Prostate gland (tissue), 2 donors: ENCODE measurements at regions not wholly inside any gene's neighbourhood (a gene's known extent, or its start where the extent isn't known, plus 50 kb on each side); places are given as distances from the start of the nearest gene placed in this dataset.

Source experiments
- POLR2A ChIP-seq: fragments of 450-650 bp; IDR thresholded peaks from one replicate; pipeline ENCODE4 v1.6.1; 2016; ENCODE audit warnings: antibody characterized with exemption, mild to moderate bottlenecking
- TF ChIP-seq, protein P1 (sequence below), 4 experiments: fragments of 200-600 bp in 2 of 4; fragments of 450-650 bp in 2 of 4; sonication (generic) in 2 of 4; IDR thresholded peaks; 1 replicate in 3 of 4; 2 replicates in 1 of 4; pipeline ENCODE4 v1.5.1; 2016 to 2019; ENCODE audit warnings: antibody characterized with exemption in 4 of 4, mild to moderate bottlenecking in 2 of 4, moderate library complexity in 2 of 4

DNA sequence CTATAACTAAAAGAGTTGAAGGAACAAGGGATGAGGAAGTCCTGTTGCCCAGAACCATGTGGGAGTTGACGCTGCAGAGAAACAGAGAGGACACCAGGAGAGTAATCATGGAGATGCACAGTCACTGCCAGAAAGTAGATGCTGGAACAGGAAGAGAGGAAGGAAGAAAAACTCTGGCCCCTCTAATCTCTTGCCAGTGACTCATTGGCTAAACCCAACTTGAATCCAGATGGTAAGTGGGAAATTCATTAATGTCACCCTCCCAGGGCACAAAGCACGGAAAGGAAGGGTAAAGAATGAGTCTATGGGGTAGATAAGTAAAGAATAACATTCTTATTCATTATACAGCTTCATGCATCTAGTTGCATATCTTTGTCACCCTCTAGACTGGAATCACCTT, 631.9 kb downstream of the PRELID2 start:
- TF ChIP-seq, protein P1, sequence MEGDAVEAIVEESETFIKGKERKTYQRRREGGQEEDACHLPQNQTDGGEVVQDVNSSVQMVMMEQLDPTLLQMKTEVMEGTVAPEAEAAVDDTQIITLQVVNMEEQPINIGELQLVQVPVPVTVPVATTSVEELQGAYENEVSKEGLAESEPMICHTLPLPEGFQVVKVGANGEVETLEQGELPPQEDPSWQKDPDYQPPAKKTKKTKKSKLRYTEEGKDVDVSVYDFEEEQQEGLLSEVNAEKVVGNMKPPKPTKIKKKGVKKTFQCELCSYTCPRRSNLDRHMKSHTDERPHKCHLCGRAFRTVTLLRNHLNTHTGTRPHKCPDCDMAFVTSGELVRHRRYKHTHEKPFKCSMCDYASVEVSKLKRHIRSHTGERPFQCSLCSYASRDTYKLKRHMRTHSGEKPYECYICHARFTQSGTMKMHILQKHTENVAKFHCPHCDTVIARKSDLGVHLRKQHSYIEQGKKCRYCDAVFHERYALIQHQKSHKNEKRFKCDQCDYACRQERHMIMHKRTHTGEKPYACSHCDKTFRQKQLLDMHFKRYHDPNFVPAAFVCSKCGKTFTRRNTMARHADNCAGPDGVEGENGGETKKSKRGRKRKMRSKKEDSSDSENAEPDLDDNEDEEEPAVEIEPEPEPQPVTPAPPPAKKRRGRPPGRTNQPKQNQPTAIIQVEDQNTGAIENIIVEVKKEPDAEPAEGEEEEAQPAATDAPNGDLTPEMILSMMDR (IDR thresholded peaks at IDR 0.05), result no peak
- TF ChIP-seq POLR2A, result no peak
